HepG2 (cell line): ENCODE measurements at regions not wholly inside any gene's neighbourhood (a gene's known extent, or its start where the extent isn't known, plus 50 kb on each side); places are given as distances from the start of the nearest gene placed in this dataset.

Source experiments
- ATAC-seq: fragments of 200-7000 bp; cut with Tn5 transposase; 3 replicates; pipeline ENCODE4 v1.9.1; 2020; ENCODE audit warnings: mild to moderate bottlenecking, moderate library complexity
- BruUV-seq: library from RNA; stranded (reverse); fragments of 400-500 nt; replicated peaks from 2 replicates; lab custom pipeline; 2021; lab: Mats Ljungman, UMichigan
- CTCF ChIA-PET: fragments of 300-600 bp; formaldehyde crosslinking; extraction: SDS; loops from one replicate; lab custom pipeline; 2021; ENCODE audit warnings: low total read pairs, inconsistent platforms, low intra/inter-chr PET ratio; lab: Yijun Ruan, JAX
- POLR2A ChIA-PET: fragments of 350-600 bp; sonication (Branson Sonifier 250); formaldehyde crosslinking; loops from one replicate; lab custom pipeline; 2020; ENCODE audit warnings: antibody characterized with exemption, inconsistent platforms; lab: Yijun Ruan, JAX
- DNase-seq: peaks from one replicate; pipeline ENCODE4 v3.0.0-alpha.2; 2015; ENCODE audit warnings: low spot score
- FAIRE-seq: peaks from 3 replicates; lab custom pipeline; 2011; peaks lifted over from hg19 to GRCh38; lab: Jason Lieb, UNC
- H2AFZ ChIP-seq: one replicate; pipeline ENCODE4 v1.6.1; 2011; ENCODE audit warnings: low read length, inconsistent platforms
- H3K27ac ChIP-seq: fragments of 300-600 bp; 3 replicates; pipeline ENCODE4 v1.8.0; 2011; ENCODE audit warnings: mixed run types, mild to moderate bottlenecking, mixed read lengths, low read length, inconsistent platforms; ENCODE audit not compliant: insufficient read depth; ENCODE audit errors: extremely low read length
- H3K27me3 ChIP-seq, 2 experiments: fragments of 200-600 bp in 1 of 2; 2 replicates in 1 of 2; 3 replicates in 1 of 2; pipeline versions ENCODE4 v1.6.0 to v1.8.0; 2011; ENCODE audit warnings: low read length in 2 of 2, mild to moderate bottlenecking in 2 of 2, moderate library complexity in 2 of 2, inconsistent platforms in 1 of 2; ENCODE audit not compliant: insufficient read depth in 2 of 2, control insufficient read depth in 1 of 2
- H3K36me3 ChIP-seq, 2 experiments: fragments of 200-600 bp in 1 of 2; replicated peaks in 1 of 2; 2 replicates in 1 of 2; 3 replicates in 1 of 2; pipeline versions ENCODE4 v1.5.1 to v1.8.0; 2011; ENCODE audit warnings: low read length in 2 of 2, inconsistent platforms in 1 of 2; ENCODE audit not compliant: insufficient read depth in 2 of 2, control insufficient read depth in 1 of 2
- H3K4me1 ChIP-seq: 2 replicates; pipeline ENCODE4 v1.5.1; 2012; ENCODE audit warnings: low read length, inconsistent platforms; ENCODE audit not compliant: insufficient read depth
- H3K4me2 ChIP-seq: 2 replicates; pipeline ENCODE4 v1.6.0; 2011; ENCODE audit warnings: low read depth, low read length, inconsistent platforms
- H3K4me3 ChIP-seq, 3 experiments: fragments of 200-600 bp in 1 of 3; sonication (generic), shearing (Covaris generic) in 1 of 3; replicated peaks in 1 of 3; 2 replicates each; pipeline ENCODE4 v1.5.1; 2011 to 2016; ENCODE audit warnings: low read length in 3 of 3, inconsistent platforms in 2 of 3, low read depth in 2 of 3, mild to moderate bottlenecking in 2 of 3, control low read depth in 1 of 3, mixed read lengths in 1 of 3; ENCODE audit not compliant: insufficient read depth in 1 of 3
- H3K79me2 ChIP-seq: one replicate; pipeline ENCODE4 v1.6.1; 2011; ENCODE audit warnings: low read length, inconsistent platforms; ENCODE audit not compliant: insufficient read depth
- H3K9ac ChIP-seq: 2 replicates; pipeline ENCODE4 v1.6.0; 2011; ENCODE audit warnings: mild to moderate bottlenecking, low read depth, low read length, inconsistent platforms; ENCODE audit not compliant: insufficient read depth
- H3K9me3 ChIP-seq: 2 replicates; pipeline ENCODE4 v1.5.1; 2012; ENCODE audit warnings: mild to moderate bottlenecking, low read length
- H4K20me1 ChIP-seq: 2 replicates; pipeline ENCODE4 v1.6.0; 2011; ENCODE audit warnings: inconsistent platforms, mild to moderate bottlenecking, low read length, moderate library complexity; ENCODE audit not compliant: insufficient read depth
- EED ChIP-seq: sonication (generic); formaldehyde crosslinking; IDR thresholded peaks from 2 replicates; pipeline ENCODE4 v1.5.0; 2020; ENCODE audit warnings: mild to moderate bottlenecking, missing genetic modification reagents
- FOXP4 ChIP-seq: sonication (generic); formaldehyde crosslinking; IDR thresholded peaks from 2 replicates; pipeline ENCODE4 v1.4.0; 2020; ENCODE audit warnings: missing genetic modification reagents
- MED1 ChIP-seq: sonication (generic); formaldehyde crosslinking; IDR thresholded peaks from 2 replicates; pipeline ENCODE4 v1.4.0; 2020; ENCODE audit warnings: missing genetic modification reagents
- MTA3 ChIP-seq: sonication (generic); formaldehyde crosslinking; IDR thresholded peaks from 2 replicates; pipeline ENCODE4 v1.4.0; 2020; ENCODE audit warnings: missing genetic modification reagents
- NFIC ChIP-seq: IDR thresholded peaks from 2 replicates; pipeline ENCODE4 v1.6.1; 2012; ENCODE audit warnings: mild to moderate bottlenecking, low read length, inconsistent platforms
- NR2C2 ChIP-seq: sonication (generic); formaldehyde crosslinking; IDR thresholded peaks from 2 replicates; pipeline ENCODE4 v1.4.0; 2020; ENCODE audit warnings: missing genetic modification reagents, mild to moderate bottlenecking, moderate library complexity, borderline replicate concordance
- RFXANK ChIP-seq: IDR thresholded peaks from 2 replicates; pipeline ENCODE4 v1.6.1; 2016
- SIX1 ChIP-seq: sonication (generic); formaldehyde crosslinking; IDR thresholded peaks from 2 replicates; pipeline ENCODE4 v1.4.0; 2020; ENCODE audit warnings: missing genetic modification reagents, borderline replicate concordance
- TBX3 ChIP-seq: fragments of 450-650 bp; IDR thresholded peaks from 2 replicates; pipeline ENCODE4 v1.6.1; 2017; ENCODE audit warnings: antibody characterized with exemption, mild to moderate bottlenecking, inconsistent platforms, borderline replicate concordance
- WIZ ChIP-seq: sonication (generic); formaldehyde crosslinking; IDR thresholded peaks from 2 replicates; pipeline ENCODE4 v1.5.1; 2020; ENCODE audit warnings: mild to moderate bottlenecking, missing genetic modification reagents
- ZNF264 ChIP-seq: sonication (generic); formaldehyde crosslinking; IDR thresholded peaks from 2 replicates; pipeline ENCODE4 v1.4.0; 2020; ENCODE audit warnings: missing genetic modification reagents
- ZNF564 ChIP-seq: sonication (generic); formaldehyde crosslinking; IDR thresholded peaks from 2 replicates; pipeline ENCODE4 v1.8.1; 2023; ENCODE audit warnings: mild to moderate bottlenecking, missing genetic modification reagents
- WGBS: methylation state at CpG from one replicate; pipeline ENCODE4 v1.1.6; 2017; ENCODE audit warnings: low lambda C conversion rate; 5-methylcytosine and 5-hydroxymethylcytosine counted together
- in situ Hi-C: cut with HindIII; loops from 2 replicates; pipeline ENCODE4 v1.10.0; 2017; ENCODE audit warnings: low pct_unique_long_range_greater_than_20kb; ENCODE audit not compliant: extremely low pct_ligation_motif_present
- intact Hi-C: fragments of 100-400 bp; cut with micrococcal nuclease; formaldehyde crosslinking; loops from one replicate; pipeline ENCODE4 v1.10.0; 2022; ENCODE audit not compliant: unreplicated experiment

GRCh38 chr10:28853195-28853594 lies 175.9 kb downstream of the BAMBI start:
- no peak for DNase-seq
- Histone ChIP-seq H3K27me3 (peaks cover 1 to 14% of the 10 kb centered on the region in 2 experiments; a peak in 2 of 5 replicates), H3K4me1 (no peaks in the 10 kb centered on the region), H3K79me2 (no peaks in the 10 kb centered on the region), H3K27ac (no peak overlapping the region), H3K9ac (no peak overlapping the region)
- in situ Hi-C loops (no loop called here), intact Hi-C loops (no loop called here)
- POLR2A ChIA-PET = no interaction called here
- TF ChIP-seq SIX1 (CRISPR knock-in tag) (no peak), NFIC (no peak), EED (CRISPR knock-in tag) (no peak), FOXP4 (no peak), MTA3 (CRISPR knock-in tag) (no peak)
- TF ChIP-seq, all 625 proteins: peak for 0
- H2AFZ ChIP-seq = no peak overlapping the region
- no peaks in the 10 kb centered on the region for H3K36me3 ChIP-seq
- WGBS = 70% methylated on average over 5 of the region's 5 CpGs
- CTCF ChIA-PET = no interaction called here
- FAIRE-seq = no peak
- no peak overlapping the region for H3K4me2 ChIP-seq
- no peaks in the 10 kb centered on the region for H4K20me1 ChIP-seq
- no peak overlapping the region for H3K4me3 ChIP-seq
- ATAC-seq = no peak
- BruUV-seq = no TSS peak
- H3K9me3 ChIP-seq = no peaks in the 10 kb centered on the region

- CTCF ChIA-PET = no interaction called here
- Histone ChIP-seq H3K9ac (no peak overlapping the region), H3K36me3 (no peaks in the 10 kb centered on the region), H2AFZ (no peak overlapping the region), H3K27ac (no peak overlapping the region), H3K4me2 (no peak overlapping the region), H3K4me3 (no peak overlapping the region), H3K79me2 (no peaks in the 10 kb centered on the region), H3K4me1 (0 out of 2 replicates have a peak, but pooled peaks cover 1% of the 10 kb centered on the region), H3K9me3 (no peaks in the 10 kb centered on the region), H4K20me1 (no peaks in the 10 kb centered on the region), H3K27me3 (peaks cover 2 to 8% of the 10 kb centered on the region in 2 experiments; a peak in 3 of 5 replicates)
- ATAC-seq (no peak), DNase-seq (no peak), FAIRE-seq (no peak)
- 86% methylated on average over 2 of the region's 2 CpGs for WGBS
- POLR2A ChIA-PET = no interaction called here
- intact Hi-C loops (no loop called here), in situ Hi-C loops (no loop called here)
- BruUV-seq = no TSS peak
- TF ChIP-seq WIZ (CRISPR knock-in tag) (no peak), RFXANK (no peak), ZNF264 (CRISPR knock-in tag) (no peak), MED1 (CRISPR knock-in tag) (no peak), TBX3 (no peak), NR2C2 (CRISPR knock-in tag) (no peak), ZNF564 (CRISPR knock-in tag) (no peak)
Observed at GRCh38 chr10:28857164-28857563, 179.8 kb downstream of the BAMBI start.
